HEK293 (cell line): ENCODE measurements at regions not wholly inside any gene's neighbourhood (a gene's known extent, or its start where the extent isn't known, plus 50 kb on each side); places are given as distances from the start of the nearest gene placed in this dataset.
A peak's percentile ranks its signal among the peaks of the same experiment; 100 is the strongest.

ENCODE experiments used
- CTCF ChIA-PET: fragments of 350-600 bp; formaldehyde crosslinking; extraction: SDS; loops from one replicate; lab custom pipeline; 2021; ENCODE audit warnings: antibody characterized with exemption; lab: Yijun Ruan, JAX
- POLR2A ChIA-PET: fragments of 300-600 bp; formaldehyde crosslinking; extraction: SDS; loops from one replicate; lab custom pipeline; 2020; ENCODE audit warnings: antibody characterized with exemption, inconsistent platforms; lab: Yijun Ruan, JAX
- H3K27ac ChIP-seq: fragments of 200-500 bp; sonication (Bioruptor generic); 2 replicates; pipeline ENCODE4 v1.5.1; 2014; ENCODE audit warnings: low read depth, low read length, control low read depth, inconsistent platforms; ENCODE audit errors: extremely low read depth
- H3K36me3 ChIP-seq, 2 experiments: fragments of 200-500 bp in 1 of 2; sonication (Bioruptor generic) in 1 of 2; 1 replicate in 1 of 2; 2 replicates in 1 of 2; pipeline ENCODE4 v1.5.1; 2014 to 2017; ENCODE audit warnings: inconsistent platforms in 2 of 2, low read length in 2 of 2; ENCODE audit not compliant: control insufficient read depth in 2 of 2, insufficient read depth in 1 of 2
- H3K4me1 ChIP-seq: fragments of 200-500 bp; sonication (Bioruptor generic); 2 replicates; pipeline ENCODE4 v1.5.1; 2014; ENCODE audit warnings: mild to moderate bottlenecking, low read length, inconsistent platforms; ENCODE audit not compliant: control insufficient read depth, insufficient read depth
- H3K4me3 ChIP-seq: 2 replicates; pipeline ENCODE4 v1.5.1; 2011; ENCODE audit warnings: low read depth, mild to moderate bottlenecking, control low read depth, low read length, moderate library complexity
- H3K9me3 ChIP-seq: fragments of 200-500 bp; sonication (Bioruptor generic); 2 replicates; pipeline ENCODE4 v1.5.1; 2014; ENCODE audit warnings: low read depth, low read length, inconsistent platforms; ENCODE audit not compliant: control insufficient read depth, insufficient read depth
- GFI1B ChIP-seq: fragments of 450-650 bp; formaldehyde crosslinking; IDR thresholded peaks from 2 replicates; pipeline ENCODE4 v1.5.1; 2016; ENCODE audit warnings: missing biosample characterization, missing genetic modification characterization
- GLIS2 ChIP-seq: fragments of 450-650 bp; formaldehyde crosslinking; IDR thresholded peaks from 2 replicates; pipeline ENCODE4 v1.5.1; 2016; ENCODE audit warnings: missing biosample characterization, missing genetic modification characterization
- HOXD13 ChIP-seq: sonication (generic); formaldehyde crosslinking; IDR thresholded peaks from 2 replicates; pipeline ENCODE4 v1.8.0; 2022; ENCODE audit warnings: missing genetic modification reagents, borderline replicate concordance
- KLF7 ChIP-seq: fragments of 450-650 bp; formaldehyde crosslinking; IDR thresholded peaks from 2 replicates; pipeline ENCODE4 v1.5.1; 2016; ENCODE audit warnings: missing biosample characterization, missing genetic modification characterization, borderline replicate concordance
- MZF1 ChIP-seq: fragments of 450-650 bp; formaldehyde crosslinking; IDR thresholded peaks from 2 replicates; pipeline ENCODE4 v1.5.1; 2017; ENCODE audit warnings: missing biosample characterization, missing genetic modification characterization, borderline replicate concordance
- PRDM1 ChIP-seq: fragments of 450-650 bp; formaldehyde crosslinking; IDR thresholded peaks from 2 replicates; pipeline ENCODE4; 2016; ENCODE audit warnings: missing biosample characterization, missing genetic modification characterization
- PRDM10 ChIP-seq: fragments of 450-650 bp; formaldehyde crosslinking; IDR thresholded peaks from 2 replicates; pipeline ENCODE4 v1.5.1; 2016; ENCODE audit warnings: missing biosample characterization, missing genetic modification characterization
- REPIN1 ChIP-seq: fragments of 450-650 bp; formaldehyde crosslinking; IDR thresholded peaks from 2 replicates; pipeline ENCODE4 v1.5.1; 2017; ENCODE audit warnings: missing biosample characterization, missing genetic modification characterization, low read depth
- ZFHX2 ChIP-seq: fragments of 450-650 bp; formaldehyde crosslinking; conservative IDR thresholded peaks from 2 replicates; pipeline ENCODE4 v1.5.1; 2016; ENCODE audit warnings: missing biosample characterization, missing genetic modification characterization
- ZNF10 ChIP-seq: fragments of 450-650 bp; formaldehyde crosslinking; IDR thresholded peaks from 2 replicates; pipeline ENCODE4 v1.5.1; 2017; ENCODE audit warnings: missing biosample characterization, missing genetic modification characterization
- ZNF114 ChIP-seq: fragments of 450-650 bp; formaldehyde crosslinking; IDR thresholded peaks from 2 replicates; pipeline ENCODE4 v1.5.0; 2017; ENCODE audit warnings: missing biosample characterization, missing genetic modification characterization
- ZNF174 ChIP-seq: fragments of 450-650 bp; formaldehyde crosslinking; IDR thresholded peaks from 2 replicates; pipeline ENCODE4 v1.5.0; 2017; ENCODE audit warnings: missing biosample characterization, mild to moderate bottlenecking, missing genetic modification characterization
- ZNF2 ChIP-seq: fragments of 450-650 bp; formaldehyde crosslinking; IDR thresholded peaks from 2 replicates; pipeline ENCODE4 v1.5.1; 2016; ENCODE audit warnings: missing biosample characterization, missing genetic modification characterization
- ZNF48 ChIP-seq: fragments of 450-650 bp; formaldehyde crosslinking; IDR thresholded peaks from 2 replicates; pipeline ENCODE4 v1.5.1; 2016; ENCODE audit warnings: missing biosample characterization, missing genetic modification characterization
- ZNF596 ChIP-seq: fragments of 450-650 bp; IDR thresholded peaks from 2 replicates; pipeline ENCODE4 v1.5.0; 2018; ENCODE audit warnings: missing biosample characterization, mild to moderate bottlenecking, missing genetic modification characterization, moderate library complexity
- ZNF623 ChIP-seq: fragments of 450-650 bp; formaldehyde crosslinking; IDR thresholded peaks from 2 replicates; pipeline ENCODE4 v1.5.1; 2016; ENCODE audit warnings: missing biosample characterization, missing genetic modification characterization
- ZNF654 ChIP-seq: fragments of 450-650 bp; formaldehyde crosslinking; IDR thresholded peaks from 2 replicates; pipeline ENCODE4 v1.5.1; 2016; ENCODE audit warnings: low read depth, missing biosample characterization, missing genetic modification characterization
- ZNF658 ChIP-seq: fragments of 450-650 bp; formaldehyde crosslinking; IDR thresholded peaks from 2 replicates; pipeline ENCODE4; 2016; ENCODE audit warnings: missing biosample characterization, missing genetic modification characterization
- ZNF660 ChIP-seq: fragments of 450-650 bp; IDR thresholded peaks from 2 replicates; pipeline ENCODE4 v1.5.1; 2018; ENCODE audit warnings: missing biosample characterization, mild to moderate bottlenecking, missing genetic modification characterization
- ZNF670 ChIP-seq: fragments of 450-650 bp; formaldehyde crosslinking; IDR thresholded peaks from 2 replicates; pipeline ENCODE4 v1.5.1; 2016; ENCODE audit warnings: missing biosample characterization, missing genetic modification characterization, low read depth
- ZNF777 ChIP-seq: fragments of 450-650 bp; formaldehyde crosslinking; IDR thresholded peaks from 2 replicates; pipeline ENCODE4 v1.5.1; 2017; ENCODE audit warnings: missing biosample characterization, missing genetic modification characterization, borderline replicate concordance
- ZNF843 ChIP-seq: fragments of 450-650 bp; formaldehyde crosslinking; IDR thresholded peaks from 2 replicates; pipeline ENCODE4 v1.5.1; 2016; ENCODE audit warnings: missing biosample characterization, missing genetic modification characterization
- TF ChIP-seq, protein P1 (sequence below): fragments of 450-650 bp; formaldehyde crosslinking; IDR thresholded peaks from 2 replicates; pipeline ENCODE4 v1.5.1; 2016; ENCODE audit warnings: missing biosample characterization, missing genetic modification characterization
- TF ChIP-seq, protein P2 (sequence below): fragments of 450-650 bp; formaldehyde crosslinking; IDR thresholded peaks from 2 replicates; pipeline ENCODE4 v1.5.1; 2017; ENCODE audit warnings: missing biosample characterization, missing genetic modification characterization

GRCh38 chr21:28794371-28794851 lies 198.3 kb downstream of the LTN1 start:
- Histone ChIP-seq H3K36me3 (no peaks in the 10 kb centered on the region), H3K27ac (no peak overlapping the region), H3K9me3 (no peaks in the 10 kb centered on the region), H3K4me3 (no peak overlapping the region), H3K4me1 (no peaks in the 10 kb centered on the region)
- TF ChIP-seq KLF7 (tag by site-specific recombination), result no peak
- TF ChIP-seq ZNF843 (tag by site-specific recombination), result no peak
- TF ChIP-seq ZNF623 (tag by site-specific recombination), result no peak
- TF ChIP-seq ZNF658, result no peak
- no peak for TF ChIP-seq REPIN1 (tag by site-specific recombination)
- no peak for TF ChIP-seq GLIS2 (tag by site-specific recombination)
- TF ChIP-seq PRDM1 (tag by site-specific recombination), result no peak
- no peak for TF ChIP-seq HOXD13
- no peak for TF ChIP-seq ZNF114 (tag by site-specific recombination)
- no peak for TF ChIP-seq MZF1
- POLR2A ChIA-PET, result no interaction called here
- CTCF ChIA-PET, result interaction anchor here (0.7 kb wide), 1 partner anchor 1000 kb away, joined by 3 read pairs; no protein-coding TSS in a partner anchor

DNA sequence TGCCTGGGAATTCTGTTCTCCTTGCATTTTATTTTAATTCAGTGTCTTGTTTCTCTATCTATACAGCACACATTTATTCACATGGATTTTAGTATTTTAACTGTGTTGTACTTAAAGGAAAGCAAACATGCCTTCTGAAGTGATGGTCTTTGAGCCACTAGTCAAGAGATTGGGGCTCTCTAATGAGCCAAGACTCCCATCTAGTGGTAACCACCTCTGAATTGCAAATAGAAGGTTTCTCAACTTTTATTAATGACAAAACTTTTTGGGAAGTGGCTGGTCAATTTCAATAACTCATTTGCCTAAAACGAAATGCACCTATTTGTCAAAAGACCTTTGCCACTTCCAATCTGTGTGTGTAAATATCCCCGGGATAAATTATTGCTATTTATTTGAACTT lies 199.6 kb downstream of the LTN1 start:
- H3K9me3 ChIP-seq, result no peaks in the 10 kb centered on the region
- CTCF ChIA-PET, result interaction anchor here (1.0 kb wide), 1 partner anchor 48 kb away, joined by 3 read pairs; no protein-coding TSS in a partner anchor
- H3K4me1 ChIP-seq, result no peaks in the 10 kb centered on the region
- no peaks in the 10 kb centered on the region for H3K36me3 ChIP-seq
- POLR2A ChIA-PET, result no interaction called here
- no peak overlapping the region for H3K27ac ChIP-seq
- no peak for TF ChIP-seq ZNF10 (tag by site-specific recombination)
- TF ChIP-seq ZNF777 (tag by site-specific recombination), result no peak
- TF ChIP-seq, protein P1, sequence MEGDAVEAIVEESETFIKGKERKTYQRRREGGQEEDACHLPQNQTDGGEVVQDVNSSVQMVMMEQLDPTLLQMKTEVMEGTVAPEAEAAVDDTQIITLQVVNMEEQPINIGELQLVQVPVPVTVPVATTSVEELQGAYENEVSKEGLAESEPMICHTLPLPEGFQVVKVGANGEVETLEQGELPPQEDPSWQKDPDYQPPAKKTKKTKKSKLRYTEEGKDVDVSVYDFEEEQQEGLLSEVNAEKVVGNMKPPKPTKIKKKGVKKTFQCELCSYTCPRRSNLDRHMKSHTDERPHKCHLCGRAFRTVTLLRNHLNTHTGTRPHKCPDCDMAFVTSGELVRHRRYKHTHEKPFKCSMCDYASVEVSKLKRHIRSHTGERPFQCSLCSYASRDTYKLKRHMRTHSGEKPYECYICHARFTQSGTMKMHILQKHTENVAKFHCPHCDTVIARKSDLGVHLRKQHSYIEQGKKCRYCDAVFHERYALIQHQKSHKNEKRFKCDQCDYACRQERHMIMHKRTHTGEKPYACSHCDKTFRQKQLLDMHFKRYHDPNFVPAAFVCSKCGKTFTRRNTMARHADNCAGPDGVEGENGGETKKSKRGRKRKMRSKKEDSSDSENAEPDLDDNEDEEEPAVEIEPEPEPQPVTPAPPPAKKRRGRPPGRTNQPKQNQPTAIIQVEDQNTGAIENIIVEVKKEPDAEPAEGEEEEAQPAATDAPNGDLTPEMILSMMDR (tag by site-specific recombination), result peak; percentile 42; the same call in 1 of the 2 replicates
- TF ChIP-seq ZNF654, result 0 out of 2 replicates have a peak, but pooled peaks have one; percentile 9
- no peak overlapping the region for H3K4me3 ChIP-seq

DNA sequence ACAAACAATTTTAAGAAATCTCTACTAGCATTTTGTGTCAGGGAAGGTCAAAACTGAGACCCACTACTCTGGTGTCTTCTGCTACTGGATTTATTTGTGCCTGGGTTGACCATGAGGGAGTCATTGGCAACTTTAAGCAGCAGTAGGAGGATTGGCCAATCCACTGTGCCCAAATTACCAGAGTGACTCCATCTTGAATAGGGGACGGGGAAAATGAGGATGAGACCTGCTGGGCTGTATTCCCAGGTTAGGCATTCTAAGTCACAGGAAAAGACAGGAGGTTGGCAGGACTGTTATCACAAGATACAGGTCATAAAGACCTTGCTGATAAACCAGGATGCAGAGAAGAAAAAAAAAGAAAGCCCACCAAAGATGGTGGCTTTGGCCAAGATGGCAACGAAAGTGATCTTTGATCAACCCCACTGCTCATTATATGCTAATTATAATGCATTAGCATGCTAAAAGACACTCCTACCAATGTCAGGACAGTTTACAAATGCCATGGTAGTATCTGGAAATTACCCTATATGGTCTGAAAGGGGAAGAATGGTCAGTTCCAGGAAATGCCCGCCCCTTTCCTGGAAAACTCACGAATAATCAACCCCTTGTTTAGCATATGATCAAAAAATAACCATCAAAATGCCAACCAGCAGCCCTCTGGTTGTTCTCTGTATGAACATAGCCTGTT lies 200.9 kb downstream of the LTN1 start:
- no peaks in the 10 kb centered on the region for H3K36me3 ChIP-seq
- no peak overlapping the region for H3K27ac ChIP-seq
- H3K4me3 ChIP-seq, result no peak overlapping the region
- H3K4me1 ChIP-seq, result no peaks in the 10 kb centered on the region
- ChIA-PET POLR2A (no interaction called here), CTCF (interaction anchor here (0.8 kb wide), 1 partner anchor 10 kb away, joined by 3 read pairs; no protein-coding TSS in a partner anchor)
- H3K9me3 ChIP-seq, result no peaks in the 10 kb centered on the region
- no peak for TF ChIP-seq ZNF174
- no peak for TF ChIP-seq ZNF2 (tag by site-specific recombination)
- TF ChIP-seq ZNF596 (tag by site-specific recombination), result no peak
- no peak for TF ChIP-seq ZNF48 (tag by site-specific recombination)
- TF ChIP-seq PRDM1 (tag by site-specific recombination), result no peak
- no peak for TF ChIP-seq GFI1B (tag by site-specific recombination)
- TF ChIP-seq, protein P2, sequence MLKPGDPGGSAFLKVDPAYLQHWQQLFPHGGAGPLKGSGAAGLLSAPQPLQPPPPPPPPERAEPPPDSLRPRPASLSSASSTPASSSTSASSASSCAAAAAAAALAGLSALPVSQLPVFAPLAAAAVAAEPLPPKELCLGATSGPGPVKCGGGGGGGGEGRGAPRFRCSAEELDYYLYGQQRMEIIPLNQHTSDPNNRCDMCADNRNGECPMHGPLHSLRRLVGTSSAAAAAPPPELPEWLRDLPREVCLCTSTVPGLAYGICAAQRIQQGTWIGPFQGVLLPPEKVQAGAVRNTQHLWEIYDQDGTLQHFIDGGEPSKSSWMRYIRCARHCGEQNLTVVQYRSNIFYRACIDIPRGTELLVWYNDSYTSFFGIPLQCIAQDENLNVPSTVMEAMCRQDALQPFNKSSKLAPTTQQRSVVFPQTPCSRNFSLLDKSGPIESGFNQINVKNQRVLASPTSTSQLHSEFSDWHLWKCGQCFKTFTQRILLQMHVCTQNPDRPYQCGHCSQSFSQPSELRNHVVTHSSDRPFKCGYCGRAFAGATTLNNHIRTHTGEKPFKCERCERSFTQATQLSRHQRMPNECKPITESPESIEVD (tag by site-specific recombination), result no peak
- TF ChIP-seq ZNF660 (tag by site-specific recombination), result no peak
- no peak for TF ChIP-seq ZNF843 (tag by site-specific recombination)
- TF ChIP-seq ZFHX2 (tag by site-specific recombination), result no peak
- TF ChIP-seq ZNF670, result no peak
- TF ChIP-seq PRDM10 (tag by site-specific recombination), result no peak
